DOHH2 (cell line): ENCODE measurements at regions not wholly inside any gene's neighbourhood (a gene's known extent, or its start where the extent isn't known, plus 50 kb on each side); places are given as distances from the start of the nearest gene placed in this dataset.
"Not testable (repeated sequence)": the region's sequence is repeated elsewhere in the genome, so short reads cannot be mapped to it uniquely, and the experiment has no call there.

Experiments used
- CTCF ChIP-seq: fragments of 200-600 bp; sonication (generic); IDR thresholded peaks from one replicate; pipeline ENCODE4 v1.5.1; 2014; ENCODE audit warnings: antibody characterized with exemption, mild to moderate bottlenecking, low read depth, low read length; ENCODE audit not compliant: poor library complexity, severe bottlenecking
- EZH2phosphoT487 ChIP-seq: fragments of 200-600 bp; sonication (generic); IDR thresholded peaks from 2 replicates; pipeline ENCODE4 v1.6.1; 2017; ENCODE audit warnings: borderline replicate concordance, mild to moderate bottlenecking, antibody characterized with exemption, low read length, moderate library complexity, mixed read lengths

GRCh38 chr2:163016882-163017281, 178.3 kb upstream of the KCNH7 start:
- TF ChIP-seq CTCF, EZH2phosphoT487: not testable (repeated sequence)
